ENCODE measurements at regions not wholly inside any gene's neighbourhood (a gene's known extent, or its start where the extent isn't known, plus 50 kb on each side); places are given as distances from the start of the nearest gene placed in this dataset.

GRCh38 chr14:56040121-56040520, 78.1 kb upstream of the PELI2 start:
- H3K27ac Mint-ChIP-seq (ENCODE audit: unreplicated experiment) = no peak overlapping the region
- TF ChIP-seq CTCF (IDR thresholded peaks at IDR 0.05; ENCODE audit: unreplicated experiment) = no peak
- no peaks in the 10 kb centered on the region for H3K27me3 Mint-ChIP-seq (ENCODE audit: unreplicated experiment)
- no peaks in the 10 kb centered on the region for H3K36me3 Mint-ChIP-seq (ENCODE audit: low read depth, unreplicated experiment)
- no peaks in the 10 kb centered on the region for H3K4me1 Mint-ChIP-seq (ENCODE audit: unreplicated experiment)
- H3K4me3 Mint-ChIP-seq (ENCODE audit: unreplicated experiment) = no peak overlapping the region
- DNase-seq (ENCODE audit: low spot score) = no peak
- H3K9me3 Mint-ChIP-seq (ENCODE audit: unreplicated experiment) = no peaks in the 10 kb centered on the region

- no peaks in the 10 kb centered on the region for H3K27me3 Mint-ChIP-seq (ENCODE audit: unreplicated experiment)
- DNase-seq (ENCODE audit: low spot score) = no peak
- H3K4me3 Mint-ChIP-seq (ENCODE audit: unreplicated experiment) = no peak overlapping the region
- no peaks in the 10 kb centered on the region for H3K36me3 Mint-ChIP-seq (ENCODE audit: low read depth, unreplicated experiment)
- peaks cover 2% of the 10 kb centered on the region for H3K4me1 Mint-ChIP-seq (ENCODE audit: unreplicated experiment)
- no peaks in the 10 kb centered on the region for H3K9me3 Mint-ChIP-seq (ENCODE audit: unreplicated experiment)
- no peak overlapping the region for H3K27ac Mint-ChIP-seq (ENCODE audit: unreplicated experiment)
- no peak for TF ChIP-seq CTCF (IDR thresholded peaks at IDR 0.05; ENCODE audit: unreplicated experiment)
Measured at GRCh38 chr14:56044196-56044595, 74.0 kb upstream of the PELI2 start.

- DNase-seq (ENCODE audit: low spot score) = no peak
- no peak for TF ChIP-seq CTCF (IDR thresholded peaks at IDR 0.05; ENCODE audit: unreplicated experiment)
- Mint-ChIP-seq H3K27me3 (ENCODE audit: unreplicated experiment) (no peaks in the 10 kb centered on the region), H3K27ac (ENCODE audit: unreplicated experiment) (no peak overlapping the region), H3K36me3 (ENCODE audit: low read depth, unreplicated experiment) (no peaks in the 10 kb centered on the region), H3K9me3 (ENCODE audit: unreplicated experiment) (no peaks in the 10 kb centered on the region), H3K4me1 (ENCODE audit: unreplicated experiment) (peaks cover 7% of the 10 kb centered on the region), H3K4me3 (ENCODE audit: unreplicated experiment) (no peak overlapping the region)
Measured at GRCh38 chr14:56046546-56046945, 71.7 kb upstream of the PELI2 start.

GRCh38 chr14:56046996-56047395, 71.2 kb upstream of the PELI2 start:
- Mint-ChIP-seq H3K9me3 (ENCODE audit: unreplicated experiment) (no peaks in the 10 kb centered on the region), H3K27me3 (ENCODE audit: unreplicated experiment) (no peaks in the 10 kb centered on the region), H3K4me3 (ENCODE audit: unreplicated experiment) (no peak overlapping the region), H3K36me3 (ENCODE audit: low read depth, unreplicated experiment) (no peaks in the 10 kb centered on the region), H3K4me1 (ENCODE audit: unreplicated experiment) (peaks cover 7% of the 10 kb centered on the region), H3K27ac (ENCODE audit: unreplicated experiment) (no peak overlapping the region)
- no peak for DNase-seq (ENCODE audit: low spot score)
- TF ChIP-seq CTCF (IDR thresholded peaks at IDR 0.05; ENCODE audit: unreplicated experiment) = no peak

- TF ChIP-seq CTCF (IDR thresholded peaks at IDR 0.05; ENCODE audit: unreplicated experiment) = no peak
- H3K36me3 Mint-ChIP-seq (ENCODE audit: low read depth, unreplicated experiment) = no peaks in the 10 kb centered on the region
- no peaks in the 10 kb centered on the region for H3K27me3 Mint-ChIP-seq (ENCODE audit: unreplicated experiment)
- no peak overlapping the region for H3K27ac Mint-ChIP-seq (ENCODE audit: unreplicated experiment)
- no peak for DNase-seq (ENCODE audit: low spot score)
- H3K4me3 Mint-ChIP-seq (ENCODE audit: unreplicated experiment) = no peak overlapping the region
- peaks cover 7% of the 10 kb centered on the region for H3K4me1 Mint-ChIP-seq (ENCODE audit: unreplicated experiment)
- no peaks in the 10 kb centered on the region for H3K9me3 Mint-ChIP-seq (ENCODE audit: unreplicated experiment)
Measured at GRCh38 chr14:56049536-56049935, 68.7 kb upstream of the PELI2 start.
